Activated T-cell treated with anti-CD3 and anti-CD28 coated beads, Interleukin-2, amount 50 U/mL, for 4 hours (primary cell): ENCODE measurements at regions not wholly inside any gene's neighbourhood (a gene's known extent, or its start where the extent isn't known, plus 50 kb on each side); places are given as distances from the start of the nearest gene placed in this dataset.

ENCODE experiments used
- ATAC-seq, 2 donors: fragments of 200-7000 bp; cut with Tn5 transposase; one replicate each; pipeline ENCODE4 v1.10.0; 2021
- DNase-seq: peaks from one replicate; pipeline ENCODE4 v3.0.0-alpha.2; 2020
- H3K27me3 Mint-ChIP-seq: one replicate; pipeline ENCODE4 v1.8.0; 2021; ENCODE audit warnings: low read depth, mixed read lengths
- H3K36me3 Mint-ChIP-seq: one replicate; pipeline ENCODE4 v1.8.0; 2022; ENCODE audit warnings: mixed read lengths; ENCODE audit not compliant: insufficient read depth
- H3K4me1 Mint-ChIP-seq: one replicate; pipeline ENCODE4 v1.8.0; 2021; ENCODE audit warnings: low read depth, mixed read lengths
- H3K4me3 Mint-ChIP-seq: one replicate; pipeline ENCODE4 v1.8.0; 2021; ENCODE audit warnings: mild to moderate bottlenecking, moderate library complexity, mixed read lengths
- H3K9me3 Mint-ChIP-seq: one replicate; pipeline ENCODE4 v1.8.0; 2021; ENCODE audit warnings: mixed read lengths

GRCh38 chr2:174697255-174697654 is 67.0 kb downstream of the CHRNA1 start:
- H3K4me1 Mint-ChIP-seq = peaks cover 5% of the 10 kb centered on the region
- no peak overlapping the region for H3K4me3 Mint-ChIP-seq
- ATAC-seq (peak; percentile 91 to 97), DNase-seq (peak; percentile 47)
- peaks cover 6% of the 10 kb centered on the region for H3K27me3 Mint-ChIP-seq
- H3K9me3 Mint-ChIP-seq = no peaks in the 10 kb centered on the region
- H3K36me3 Mint-ChIP-seq = no peaks in the 10 kb centered on the region

GRCh38 chr2:174694920-174695319 is 69.4 kb downstream of the CHRNA1 start:
- H3K27me3 Mint-ChIP-seq = peaks cover 6% of the 10 kb centered on the region
- H3K36me3 Mint-ChIP-seq = no peaks in the 10 kb centered on the region
- ATAC-seq = no peak

GRCh38 chr2:174694196-174694878 is 69.9 kb downstream of the CHRNA1 start:
- no peak for ATAC-seq
- Mint-ChIP-seq H3K27me3 (peaks cover 6% of the 10 kb centered on the region), H3K4me3 (no peak overlapping the region), H3K4me1 (peaks cover 4% of the 10 kb centered on the region), H3K9me3 (no peaks in the 10 kb centered on the region), H3K36me3 (no peaks in the 10 kb centered on the region)
- no peak for DNase-seq

More at GRCh38 chr2:174694920-174695319, 69.4 kb downstream of the CHRNA1 start:
- Mint-ChIP-seq H3K4me1 (peaks cover 4% of the 10 kb centered on the region), H3K4me3 (no peak overlapping the region), H3K9me3 (no peaks in the 10 kb centered on the region)
- DNase-seq = no peak

GRCh38 chr2:174693344-174693743 is 70.9 kb downstream of the CHRNA1 start:
- DNase-seq (no peak), ATAC-seq (no peak)
- Mint-ChIP-seq H3K4me3 (no peak overlapping the region), H3K27me3 (peaks cover 6% of the 10 kb centered on the region), H3K36me3 (no peaks in the 10 kb centered on the region), H3K4me1 (peaks cover 4% of the 10 kb centered on the region), H3K9me3 (no peaks in the 10 kb centered on the region)

- Mint-ChIP-seq H3K4me3 (no peak overlapping the region), H3K27me3 (peaks cover 6% of the 10 kb centered on the region), H3K36me3 (no peaks in the 10 kb centered on the region), H3K4me1 (peaks cover 8% of the 10 kb centered on the region), H3K9me3 (no peaks in the 10 kb centered on the region)
- DNase-seq = no peak
- ATAC-seq = no peak
These were observed 71.9 kb downstream of the CHRNA1 start for GRCh38 chr2:174692256-174692919.

GRCh38 chr2:174691201-174691779 is 73.0 kb downstream of the CHRNA1 start:
- peaks cover 6% of the 10 kb centered on the region for H3K27me3 Mint-ChIP-seq
- H3K9me3 Mint-ChIP-seq = no peaks in the 10 kb centered on the region
- peaks cover 8% of the 10 kb centered on the region for H3K4me1 Mint-ChIP-seq
- no peak overlapping the region for H3K4me3 Mint-ChIP-seq
- DNase-seq (no peak), ATAC-seq (no peak)
- H3K36me3 Mint-ChIP-seq = no peaks in the 10 kb centered on the region

- DNase-seq (no peak), ATAC-seq (no peak)
- Mint-ChIP-seq H3K27me3 (peaks cover 6% of the 10 kb centered on the region), H3K9me3 (no peaks in the 10 kb centered on the region), H3K4me3 (no peak overlapping the region), H3K36me3 (no peaks in the 10 kb centered on the region), H3K4me1 (peaks cover 13% of the 10 kb centered on the region)
These were observed 74.2 kb downstream of the CHRNA1 start for GRCh38 chr2:174690026-174690425.

- no peaks in the 10 kb centered on the region for H3K9me3 Mint-ChIP-seq
- ATAC-seq = peak; percentile 49 to 53
These were observed 76.2 kb downstream of the CHRNA1 start for GRCh38 chr2:174688079-174688478.

GRCh38 chr2:174686430-174686829 is 77.8 kb downstream of the CHRNA1 start:
- ATAC-seq = no peak
- no peak for DNase-seq
- Mint-ChIP-seq H3K4me1 (peaks cover 29% of the 10 kb centered on the region), H3K4me3 (no peak overlapping the region), H3K36me3 (no peaks in the 10 kb centered on the region), H3K9me3 (no peaks in the 10 kb centered on the region), H3K27me3 (no peaks in the 10 kb centered on the region)

More at GRCh38 chr2:174688079-174688478, 76.2 kb downstream of the CHRNA1 start:
- Mint-ChIP-seq H3K27me3 (no peaks in the 10 kb centered on the region), H3K36me3 (no peaks in the 10 kb centered on the region), H3K4me1 (peaks cover 24% of the 10 kb centered on the region), H3K4me3 (no peak overlapping the region)
- no peak for DNase-seq

- H3K27me3 Mint-ChIP-seq = no peaks in the 10 kb centered on the region
- H3K4me1 Mint-ChIP-seq = peaks cover 55% of the 10 kb centered on the region
These were observed 80.9 kb downstream of the CHRNA1 start for GRCh38 chr2:174683392-174683759.

GRCh38 chr2:174682578-174683391 is 81.5 kb downstream of the CHRNA1 start:
- Mint-ChIP-seq H3K9me3 (no peaks in the 10 kb centered on the region), H3K4me1 (peaks cover 56% of the 10 kb centered on the region), H3K27me3 (no peaks in the 10 kb centered on the region), H3K36me3 (no peaks in the 10 kb centered on the region), H3K4me3 (peak overlapping the region; percentile 90)
- DNase-seq (peak; percentile 54), ATAC-seq (peak; percentile 73 to 79)

More at GRCh38 chr2:174683392-174683759, 80.9 kb downstream of the CHRNA1 start:
- peak; percentile 19 to 20 for ATAC-seq
- DNase-seq = peak; percentile 13
- no peaks in the 10 kb centered on the region for H3K36me3 Mint-ChIP-seq
- H3K9me3 Mint-ChIP-seq = no peaks in the 10 kb centered on the region
- H3K4me3 Mint-ChIP-seq = peak overlapping the region; percentile 90

- Mint-ChIP-seq H3K4me3 (peak overlapping the region; percentile 83), H3K36me3 (no peaks in the 10 kb centered on the region), H3K27me3 (no peaks in the 10 kb centered on the region), H3K4me1 (peaks cover 63% of the 10 kb centered on the region), H3K9me3 (no peaks in the 10 kb centered on the region)
- ATAC-seq (peak; percentile 61 to 62), DNase-seq (peak; percentile 26)
These were observed 82.2 kb downstream of the CHRNA1 start for GRCh38 chr2:174682007-174682577.

- H3K36me3 Mint-ChIP-seq = no peaks in the 10 kb centered on the region
- H3K4me1 Mint-ChIP-seq = peaks cover 64% of the 10 kb centered on the region
- ATAC-seq = no peak
- H3K27me3 Mint-ChIP-seq = no peaks in the 10 kb centered on the region
- no peaks in the 10 kb centered on the region for H3K9me3 Mint-ChIP-seq
- peak overlapping the region; percentile 83 for H3K4me3 Mint-ChIP-seq
- DNase-seq = no peak
These were observed 82.9 kb downstream of the CHRNA1 start for GRCh38 chr2:174681099-174682006.
